WERI-Rb-1 (cell line): ENCODE measurements at regions not wholly inside any gene's neighbourhood (a gene's known extent, or its start where the extent isn't known, plus 50 kb on each side); places are given as distances from the start of the nearest gene placed in this dataset.

ENCODE experiments used
- DNase-seq: peaks from one replicate; pipeline ENCODE4 v3.0.0-alpha.2; 2020
- H3K27ac ChIP-seq: fragments of 250-450 bp; sonication (Bioruptor Pico); 2 replicates; pipeline ENCODE4 v1.5.1; 2020; ENCODE audit warnings: mild to moderate bottlenecking, moderate library complexity
- H3K27me3 ChIP-seq: fragments of 250-450 bp; sonication (Bioruptor Pico); 2 replicates; pipeline ENCODE4 v1.5.1; 2021; ENCODE audit warnings: mild to moderate bottlenecking, low read depth, moderate library complexity; ENCODE audit not compliant: insufficient read depth, severe bottlenecking
- H3K36me3 ChIP-seq: fragments of 250-450 bp; sonication (Bioruptor Pico); 2 replicates; pipeline ENCODE4 v1.5.1; 2020; ENCODE audit warnings: mild to moderate bottlenecking, moderate library complexity
- H3K4me3 ChIP-seq: 2 replicates; pipeline ENCODE4 v1.5.1; 2011; ENCODE audit warnings: low read depth, mild to moderate bottlenecking, control low read depth, low read length
- H3K9me3 ChIP-seq: fragments of 250-450 bp; sonication (Bioruptor Pico); 2 replicates; pipeline ENCODE4 v1.5.1; 2021; ENCODE audit warnings: mild to moderate bottlenecking, moderate library complexity; ENCODE audit not compliant: severe bottlenecking
- TF ChIP-seq, protein P1 (sequence below): IDR thresholded peaks from 2 replicates; pipeline ENCODE4 v1.5.1; 2011; ENCODE audit warnings: low read depth, mild to moderate bottlenecking, control low read depth, inconsistent platforms, low read length

DNA sequence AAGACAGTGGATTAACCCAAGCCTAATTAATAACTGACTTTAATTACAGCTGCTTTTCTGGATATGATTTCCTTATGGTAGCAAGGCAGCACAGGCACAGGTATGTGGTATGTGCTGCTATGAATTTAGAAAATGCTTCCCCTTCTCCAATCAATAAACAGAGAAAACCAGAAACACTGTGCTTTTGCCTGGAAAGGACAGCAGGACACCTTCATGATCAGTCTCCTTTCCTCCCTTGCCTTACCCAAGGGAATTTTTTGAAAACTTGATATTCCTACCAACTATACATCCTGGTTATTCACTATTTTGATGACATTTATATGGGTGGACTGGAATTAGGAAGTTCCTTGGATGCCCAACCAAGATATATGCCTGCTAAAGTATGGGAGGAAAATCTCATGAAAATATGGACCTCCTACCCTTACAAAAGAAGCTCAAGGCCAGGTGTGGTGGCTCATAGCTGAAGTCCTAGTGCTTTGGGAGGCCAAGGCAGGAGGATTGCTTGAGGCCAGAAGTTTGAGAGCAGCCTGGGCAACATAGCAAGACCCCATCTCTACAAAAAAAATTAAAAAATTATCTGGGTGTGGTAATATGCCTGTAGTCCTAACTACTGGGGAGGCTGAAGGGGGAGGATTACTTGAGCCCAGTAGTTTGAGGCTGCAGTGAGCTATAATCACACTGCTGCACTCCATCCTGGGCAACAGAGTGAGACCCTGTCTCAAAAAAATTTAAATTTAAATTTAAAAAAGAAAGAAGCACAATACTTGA lies 106.3 kb upstream of the WAC start:
- no peaks in the 10 kb centered on the region for H3K36me3 ChIP-seq
- TF ChIP-seq, protein P1, sequence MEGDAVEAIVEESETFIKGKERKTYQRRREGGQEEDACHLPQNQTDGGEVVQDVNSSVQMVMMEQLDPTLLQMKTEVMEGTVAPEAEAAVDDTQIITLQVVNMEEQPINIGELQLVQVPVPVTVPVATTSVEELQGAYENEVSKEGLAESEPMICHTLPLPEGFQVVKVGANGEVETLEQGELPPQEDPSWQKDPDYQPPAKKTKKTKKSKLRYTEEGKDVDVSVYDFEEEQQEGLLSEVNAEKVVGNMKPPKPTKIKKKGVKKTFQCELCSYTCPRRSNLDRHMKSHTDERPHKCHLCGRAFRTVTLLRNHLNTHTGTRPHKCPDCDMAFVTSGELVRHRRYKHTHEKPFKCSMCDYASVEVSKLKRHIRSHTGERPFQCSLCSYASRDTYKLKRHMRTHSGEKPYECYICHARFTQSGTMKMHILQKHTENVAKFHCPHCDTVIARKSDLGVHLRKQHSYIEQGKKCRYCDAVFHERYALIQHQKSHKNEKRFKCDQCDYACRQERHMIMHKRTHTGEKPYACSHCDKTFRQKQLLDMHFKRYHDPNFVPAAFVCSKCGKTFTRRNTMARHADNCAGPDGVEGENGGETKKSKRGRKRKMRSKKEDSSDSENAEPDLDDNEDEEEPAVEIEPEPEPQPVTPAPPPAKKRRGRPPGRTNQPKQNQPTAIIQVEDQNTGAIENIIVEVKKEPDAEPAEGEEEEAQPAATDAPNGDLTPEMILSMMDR: no peak
- H3K27me3 ChIP-seq: no peaks in the 10 kb centered on the region
- H3K27ac ChIP-seq: no peak overlapping the region
- no peak for DNase-seq
- no peak overlapping the region for H3K4me3 ChIP-seq
- H3K9me3 ChIP-seq: no peaks in the 10 kb centered on the region

DNA sequence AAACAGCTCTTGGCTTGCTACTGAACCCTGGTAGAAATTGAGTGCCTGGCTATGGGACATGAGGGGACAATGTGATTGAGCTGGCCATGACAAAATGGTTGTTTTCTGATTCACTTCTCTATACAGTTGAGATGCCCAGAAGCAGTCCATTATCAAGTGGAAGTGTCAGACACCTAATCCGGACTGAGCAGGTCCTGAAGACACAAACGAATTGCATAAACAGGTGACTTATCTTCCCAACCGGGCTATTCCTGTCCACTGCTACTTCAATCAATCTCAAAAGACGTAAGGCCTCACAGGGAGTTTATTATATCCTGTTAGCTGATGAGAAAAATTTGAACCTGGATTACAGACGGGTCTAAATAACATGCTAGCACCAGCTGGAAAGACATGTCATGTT lies 105.5 kb upstream of the WAC start:
- no peaks in the 10 kb centered on the region for H3K27me3 ChIP-seq
- no peaks in the 10 kb centered on the region for H3K36me3 ChIP-seq
- H3K9me3 ChIP-seq: no peaks in the 10 kb centered on the region
- DNase-seq: no peak
- H3K4me3 ChIP-seq: no peak overlapping the region
- no peak overlapping the region for H3K27ac ChIP-seq
- TF ChIP-seq, protein P1: no peak

DNA sequence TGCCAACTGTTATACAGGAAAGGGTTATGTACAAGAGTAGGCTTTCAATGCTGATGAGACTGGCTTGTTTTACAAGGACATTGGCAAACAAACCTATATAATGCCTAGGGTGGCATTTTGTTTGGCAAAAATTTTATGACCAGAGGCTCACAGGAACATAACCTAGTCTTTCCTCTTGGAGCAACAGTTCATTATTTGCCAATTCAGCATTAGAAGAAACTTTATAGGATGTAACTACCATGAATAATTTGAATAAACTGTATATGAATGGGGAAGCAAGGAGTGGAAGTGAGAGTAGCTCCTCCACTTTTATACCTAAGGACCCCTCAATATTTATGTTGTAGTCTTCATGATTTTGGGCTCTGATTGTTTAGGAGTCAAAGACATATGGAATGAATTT lies 103.9 kb upstream of the WAC start:
- DNase-seq: no peak
- TF ChIP-seq, protein P1: no peak
- Histone ChIP-seq H3K4me3 (no peak overlapping the region), H3K27me3 (no peaks in the 10 kb centered on the region), H3K9me3 (no peaks in the 10 kb centered on the region), H3K36me3 (no peaks in the 10 kb centered on the region), H3K27ac (no peak overlapping the region)

DNA sequence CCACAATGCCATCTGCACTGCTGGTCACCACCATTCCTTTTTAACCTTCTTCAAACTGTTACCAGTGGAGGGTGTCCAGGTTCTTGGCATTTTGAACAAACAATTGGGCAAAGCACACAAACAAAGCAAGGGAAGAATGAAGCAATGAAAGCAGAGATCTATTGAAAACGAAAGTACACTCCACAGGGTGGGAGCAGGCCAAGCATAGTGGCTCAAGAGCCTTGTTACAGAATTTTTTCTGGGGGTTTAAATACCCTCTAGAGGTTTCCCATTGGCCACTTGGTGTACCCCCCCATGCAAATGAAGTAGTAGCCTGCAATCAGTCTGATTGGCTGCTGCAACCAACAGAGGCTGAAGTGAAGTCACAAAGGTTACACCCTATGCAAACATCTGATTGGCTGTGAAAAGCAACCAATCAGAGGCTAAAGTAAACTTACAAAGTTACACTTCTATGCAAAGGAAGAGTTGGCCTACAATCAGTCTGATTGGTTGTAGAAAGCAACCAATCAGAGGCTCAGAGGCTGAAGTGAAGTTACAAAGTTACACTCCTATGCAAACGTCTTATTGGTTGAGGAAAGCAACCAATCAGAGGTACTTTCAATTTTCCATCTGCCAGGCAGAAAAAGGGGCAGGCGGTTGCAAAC lies 103.2 kb upstream of the WAC start:
- Histone ChIP-seq H3K4me3 (no peak overlapping the region), H3K27me3 (no peaks in the 10 kb centered on the region), H3K27ac (no peak overlapping the region), H3K9me3 (no peaks in the 10 kb centered on the region), H3K36me3 (no peaks in the 10 kb centered on the region)
- no peak for DNase-seq
- TF ChIP-seq, protein P1: no peak

DNA sequence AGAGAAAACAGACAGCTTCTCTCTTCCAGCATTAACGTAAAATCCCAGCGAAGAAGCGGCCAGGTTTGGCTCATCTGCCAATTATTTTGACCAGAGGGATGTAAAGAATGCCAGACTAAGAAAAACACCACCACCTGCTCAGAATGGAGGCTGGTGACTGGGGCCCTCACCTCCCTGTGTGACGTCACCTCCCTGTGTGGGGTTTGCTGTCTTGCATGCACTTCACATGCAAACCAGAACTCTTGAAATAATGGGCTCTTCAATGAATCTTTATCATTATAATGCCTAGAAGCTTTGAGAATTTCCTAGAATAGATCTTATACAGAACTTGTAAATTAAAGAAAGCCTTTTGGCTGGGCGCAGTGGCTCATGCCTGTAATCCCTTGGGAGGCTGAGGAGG lies 101.8 kb upstream of the WAC start:
- H3K4me3 ChIP-seq: no peak overlapping the region
- no peak overlapping the region for H3K27ac ChIP-seq
- DNase-seq: no peak
- TF ChIP-seq, protein P1: no peak
- no peaks in the 10 kb centered on the region for H3K9me3 ChIP-seq
- H3K36me3 ChIP-seq: no peaks in the 10 kb centered on the region
- H3K27me3 ChIP-seq: no peaks in the 10 kb centered on the region

DNA sequence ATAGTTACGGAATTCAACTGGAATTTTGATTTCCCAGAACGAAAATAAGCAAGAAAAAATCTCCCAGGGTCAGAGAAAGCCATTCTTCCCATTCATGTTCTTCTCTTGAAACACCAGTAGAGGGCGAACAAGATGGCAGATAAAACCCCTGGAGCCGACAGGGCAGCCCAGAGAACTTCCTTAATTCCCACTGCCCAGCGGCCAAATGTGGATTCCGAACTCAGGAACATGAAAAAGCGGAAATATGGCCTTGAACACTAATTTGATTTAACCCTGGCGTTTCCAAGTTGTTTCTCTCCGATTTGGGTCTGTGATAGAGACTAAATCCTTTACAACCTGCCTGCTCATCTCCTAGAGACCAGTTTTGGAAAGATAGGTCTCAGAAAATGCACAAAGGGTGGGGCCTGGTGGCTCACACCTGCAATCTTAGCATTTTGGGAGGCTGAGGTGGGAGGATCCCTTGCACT lies 100.7 kb upstream of the WAC start:
- Histone ChIP-seq H3K9me3 (no peaks in the 10 kb centered on the region), H3K27me3 (no peaks in the 10 kb centered on the region), H3K27ac (no peak overlapping the region), H3K36me3 (no peaks in the 10 kb centered on the region), H3K4me3 (no peak overlapping the region)
- TF ChIP-seq, protein P1: peak; percentile 51
- peak; percentile 18 for DNase-seq
